Fibroblast of skin of scalp (primary cell): ENCODE measurements at regions not wholly inside any gene's neighbourhood (a gene's known extent, or its start where the extent isn't known, plus 50 kb on each side); places are given as distances from the start of the nearest gene placed in this dataset.

Source experiments
- DNase-seq: peaks from one replicate; pipeline ENCODE4 v3.0.0-alpha.2; 2013

- no peak for DNase-seq
These were observed 93.9 kb downstream of the TTC32 start for GRCh38 chr2:19807866-19808265.

GRCh38 chr2:19807346-19807745 is 94.4 kb downstream of the TTC32 start:
- no peak for DNase-seq

GRCh38 chr2:19806591-19806990 is 95.2 kb downstream of the TTC32 start:
- no peak for DNase-seq

- no peak for DNase-seq
These were observed 95.7 kb downstream of the TTC32 start for GRCh38 chr2:19806131-19806530.

- no peak for DNase-seq
These were observed 96.5 kb downstream of the TTC32 start for GRCh38 chr2:19805266-19805665.

- DNase-seq: no peak
These were observed 97.0 kb downstream of the TTC32 start for GRCh38 chr2:19804639-19805260.

- DNase-seq: peak; percentile 23
These were observed 99.5 kb downstream of the TTC32 start for GRCh38 chr2:19802086-19802841.

- DNase-seq: peak; percentile 92
These were observed 100.3 kb downstream of the TTC32 start for GRCh38 chr2:19801367-19802080.

GRCh38 chr2:19800796-19801195 is 101.0 kb downstream of the TTC32 start:
- DNase-seq: no peak

GRCh38 chr2:19799881-19800780 is 101.7 kb downstream of the TTC32 start:
- DNase-seq: peak; percentile 20

GRCh38 chr2:19797871-19798270 is 103.9 kb downstream of the TTC32 start:
- DNase-seq: no peak

- no peak for DNase-seq
These were observed 104.5 kb downstream of the TTC32 start for GRCh38 chr2:19797243-19797810.

- DNase-seq: peak; percentile 97
These were observed 105.6 kb downstream of the TTC32 start for GRCh38 chr2:19796035-19796695.

GRCh38 chr2:19793132-19793750 is 108.5 kb downstream of the TTC32 start:
- no peak for DNase-seq

GRCh38 chr2:19790291-19790690 is 111.5 kb downstream of the TTC32 start:
- no peak for DNase-seq

- DNase-seq: no peak
These were observed 114.6 kb downstream of the TTC32 start for GRCh38 chr2:19787134-19787533.

- peak; percentile 75 for DNase-seq
These were observed 115.2 kb downstream of the TTC32 start for GRCh38 chr2:19786408-19787058.

- no peak for DNase-seq
These were observed 115.9 kb downstream of the TTC32 start for GRCh38 chr2:19785867-19786266.

GRCh38 chr2:19785447-19785846 is 116.3 kb downstream of the TTC32 start:
- peak; percentile 32 for DNase-seq

- DNase-seq: no peak
These were observed 117.3 kb downstream of the TTC32 start for GRCh38 chr2:19784456-19784855.

- DNase-seq: no peak
These were observed 117.8 kb downstream of the TTC32 start for GRCh38 chr2:19783935-19784334.
